HUES64 (cell line): ENCODE measurements at regions not wholly inside any gene's neighbourhood (a gene's known extent, or its start where the extent isn't known, plus 50 kb on each side); places are given as distances from the start of the nearest gene placed in this dataset.

Source experiments
- H3K27ac ChIP-seq: 2 replicates; pipeline ENCODE4 v1.7.0; 2013; ENCODE audit warnings: low read depth, low read length, inconsistent platforms
- H3K27me3 ChIP-seq: 2 replicates; pipeline ENCODE4 v1.6.1; 2013; ENCODE audit warnings: mild to moderate bottlenecking, low read length; ENCODE audit not compliant: insufficient read depth
- H3K36me3 ChIP-seq: 2 replicates; pipeline ENCODE4 v1.6.1; 2013; ENCODE audit warnings: mild to moderate bottlenecking, low read length; ENCODE audit not compliant: insufficient read depth
- H3K4me1 ChIP-seq: 2 replicates; pipeline ENCODE4 v1.6.1; 2013; ENCODE audit warnings: mild to moderate bottlenecking, low read length, moderate library complexity; ENCODE audit not compliant: insufficient read depth
- H3K4me3 ChIP-seq: 2 replicates; pipeline ENCODE4 v1.5.1; 2013; ENCODE audit warnings: mild to moderate bottlenecking, low read length, moderate library complexity
- H3K9ac ChIP-seq: 2 replicates; pipeline ENCODE4 v1.6.1; 2013; ENCODE audit warnings: mild to moderate bottlenecking, low read depth, low read length
- H3K9me3 ChIP-seq: 2 replicates; pipeline ENCODE4 v1.6.1; 2013; ENCODE audit warnings: low read depth, low read length; ENCODE audit not compliant: insufficient read depth
- WGBS: fragments of 150-250, 120-280 bp; methylation state at CpG from one replicate; pipeline ENCODE4 v1.1.7; 2013; ENCODE audit warnings: missing lambda C conversion rate; 5-methylcytosine and 5-hydroxymethylcytosine counted together

DNA sequence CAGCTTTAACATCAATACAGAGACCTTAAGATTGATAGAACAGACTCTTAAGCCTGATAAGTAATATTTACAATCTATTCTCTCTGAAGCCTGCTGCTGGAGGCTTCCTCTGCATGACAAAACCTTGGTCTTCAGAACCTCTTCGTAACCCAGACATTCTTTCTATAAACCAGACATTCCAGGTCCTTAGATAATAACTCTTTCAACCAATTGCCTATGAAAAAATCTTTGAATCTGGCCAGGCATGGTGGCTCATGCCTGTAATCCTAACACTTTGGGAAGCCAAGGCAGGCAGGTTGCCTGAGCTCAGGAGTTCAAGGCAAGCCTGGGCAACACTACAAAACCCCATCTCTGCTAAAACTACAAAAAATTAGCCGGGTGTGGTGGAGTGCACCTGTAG, 327.8 kb downstream of the ENC1 start:
- no peak overlapping the region for H3K9ac ChIP-seq
- no peak overlapping the region for H3K27ac ChIP-seq
- WGBS = 89% methylated on average over 2 of the region's 2 CpGs
- no peaks in the 10 kb centered on the region for H3K9me3 ChIP-seq
- H3K36me3 ChIP-seq = no peaks in the 10 kb centered on the region
- H3K27me3 ChIP-seq = no peaks in the 10 kb centered on the region
- H3K4me3 ChIP-seq = no peak overlapping the region
- H3K4me1 ChIP-seq = peaks cover 5% of the 10 kb centered on the region

DNA sequence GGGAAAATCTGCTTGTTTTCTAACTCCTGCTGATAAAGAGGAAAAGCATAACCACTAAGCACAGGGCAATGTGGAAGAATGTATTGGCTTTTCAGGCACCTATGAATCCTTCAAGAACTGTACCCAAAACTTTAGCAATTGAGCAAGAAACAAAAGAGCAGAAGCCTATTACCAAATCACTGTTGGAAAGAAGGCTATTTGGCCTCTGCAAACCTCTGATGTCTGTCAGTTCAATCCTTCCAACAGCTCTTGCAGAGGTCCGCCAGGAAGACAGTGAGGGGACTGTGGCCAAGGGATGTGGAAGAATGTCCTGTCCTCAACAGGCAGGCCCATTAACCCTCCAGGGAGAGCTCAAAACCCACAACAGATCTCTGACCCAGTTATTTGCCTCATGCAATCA, 328.6 kb downstream of the ENC1 start:
- no peak overlapping the region for H3K9ac ChIP-seq
- no peaks in the 10 kb centered on the region for H3K27me3 ChIP-seq
- WGBS = 87% methylated on average over 1 of the region's 1 CpG
- peaks cover 5% of the 10 kb centered on the region for H3K4me1 ChIP-seq
- H3K9me3 ChIP-seq = no peaks in the 10 kb centered on the region
- no peaks in the 10 kb centered on the region for H3K36me3 ChIP-seq
- H3K27ac ChIP-seq = no peak overlapping the region
- no peak overlapping the region for H3K4me3 ChIP-seq

DNA sequence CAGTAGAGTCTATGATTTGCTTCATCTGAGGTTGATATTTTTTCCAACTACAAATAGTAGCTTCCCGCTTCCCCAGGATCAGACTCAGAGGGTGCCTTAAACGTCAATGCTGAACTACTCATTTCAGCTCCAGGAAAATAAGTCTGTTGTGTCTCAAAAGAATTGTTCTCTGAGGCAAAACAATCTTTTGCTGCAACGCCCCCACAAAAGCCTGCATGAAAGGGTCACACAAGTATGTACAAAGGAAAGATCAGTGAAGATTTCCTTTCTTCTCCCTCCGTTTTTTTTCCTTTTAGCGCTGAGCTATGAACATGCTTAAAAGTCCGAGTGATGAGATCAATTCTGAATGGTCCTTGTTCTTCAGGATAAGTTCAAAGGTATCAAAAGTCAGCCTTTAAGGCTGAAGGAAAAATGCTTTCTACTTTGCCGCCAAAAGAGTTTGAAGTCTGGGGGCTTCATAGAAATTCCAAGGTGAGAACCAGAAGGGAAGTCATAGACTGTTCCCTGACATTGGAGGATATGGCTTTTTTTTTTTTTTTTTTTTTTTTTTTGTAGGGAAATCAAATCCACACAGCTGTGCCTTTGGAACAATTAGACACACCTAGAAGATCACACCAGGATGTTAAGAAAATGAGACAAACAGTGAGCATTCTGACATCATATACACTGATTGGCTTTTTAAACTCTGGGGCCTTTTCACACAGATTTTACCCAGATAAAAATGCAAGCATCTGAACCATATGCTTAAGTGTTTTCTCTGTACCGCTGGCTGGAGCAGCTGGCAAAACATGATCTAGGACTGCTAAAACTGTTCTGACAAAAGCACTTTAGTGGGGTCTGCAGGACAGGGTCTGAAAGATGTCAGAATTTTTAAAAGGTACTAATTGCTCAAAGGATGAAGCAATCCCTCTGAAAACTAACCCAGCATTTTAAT, 329.3 kb downstream of the ENC1 start:
- no peaks in the 10 kb centered on the region for H3K36me3 ChIP-seq
- peaks cover 5% of the 10 kb centered on the region for H3K4me1 ChIP-seq
- 90% methylated on average over 8 of the region's 8 CpGs for WGBS
- H3K27me3 ChIP-seq = no peaks in the 10 kb centered on the region
- no peaks in the 10 kb centered on the region for H3K9me3 ChIP-seq
- H3K4me3 ChIP-seq = no peak overlapping the region
- H3K27ac ChIP-seq = no peak overlapping the region
- no peak overlapping the region for H3K9ac ChIP-seq

DNA sequence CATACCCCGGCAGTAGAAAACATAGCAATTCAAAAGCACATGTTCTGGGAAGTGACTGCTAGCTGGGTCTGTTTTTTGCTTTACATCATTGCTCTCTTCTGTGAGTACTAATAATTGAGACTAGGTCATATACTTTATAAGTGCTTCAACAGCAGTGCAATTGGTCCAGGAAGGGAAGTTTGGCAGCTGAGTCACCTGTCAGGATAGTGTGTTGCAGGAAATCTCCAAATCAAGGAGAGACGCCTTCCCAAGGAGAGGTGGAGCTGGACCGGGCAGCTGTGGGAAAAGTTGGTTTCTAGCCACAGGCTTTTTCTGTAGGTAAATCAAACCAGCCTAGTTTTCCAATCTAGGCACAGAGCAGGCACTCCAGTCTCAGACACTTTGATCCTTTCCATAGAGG, 330.1 kb downstream of the ENC1 start:
- no peak overlapping the region for H3K27ac ChIP-seq
- H3K9ac ChIP-seq = no peak overlapping the region
- 84% methylated on average over 3 of the region's 3 CpGs for WGBS
- H3K36me3 ChIP-seq = no peaks in the 10 kb centered on the region
- H3K27me3 ChIP-seq = no peaks in the 10 kb centered on the region
- no peaks in the 10 kb centered on the region; the same call in 1 of the 2 replicates for H3K4me1 ChIP-seq
- H3K4me3 ChIP-seq = no peak overlapping the region
- no peaks in the 10 kb centered on the region for H3K9me3 ChIP-seq

DNA sequence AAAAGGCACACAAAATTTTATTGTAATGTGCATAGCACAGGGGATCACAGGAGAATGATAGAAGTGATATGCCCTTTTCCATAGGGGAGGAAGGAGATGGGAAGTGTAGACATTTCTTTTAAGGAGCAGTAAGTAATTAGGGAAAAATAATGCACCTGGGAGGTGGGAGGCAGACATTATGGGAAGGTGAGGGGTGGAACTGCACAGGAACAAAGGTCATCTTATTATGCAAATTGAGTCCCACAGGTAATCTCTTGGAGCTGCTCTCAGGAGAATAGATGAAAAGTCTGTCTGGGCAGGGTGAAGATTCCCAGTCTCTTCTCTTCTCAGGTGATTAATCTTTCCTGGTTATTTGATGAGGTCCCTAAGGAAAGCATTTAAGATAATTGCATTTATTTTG, 331.5 kb downstream of the ENC1 start:
- Histone ChIP-seq H3K4me3 (no peak overlapping the region), H3K36me3 (no peaks in the 10 kb centered on the region), H3K9me3 (no peaks in the 10 kb centered on the region), H3K27ac (no peak overlapping the region), H3K4me1 (no peaks in the 10 kb centered on the region; the same call in 1 of the 2 replicates), H3K27me3 (no peaks in the 10 kb centered on the region), H3K9ac (no peak overlapping the region)

DNA sequence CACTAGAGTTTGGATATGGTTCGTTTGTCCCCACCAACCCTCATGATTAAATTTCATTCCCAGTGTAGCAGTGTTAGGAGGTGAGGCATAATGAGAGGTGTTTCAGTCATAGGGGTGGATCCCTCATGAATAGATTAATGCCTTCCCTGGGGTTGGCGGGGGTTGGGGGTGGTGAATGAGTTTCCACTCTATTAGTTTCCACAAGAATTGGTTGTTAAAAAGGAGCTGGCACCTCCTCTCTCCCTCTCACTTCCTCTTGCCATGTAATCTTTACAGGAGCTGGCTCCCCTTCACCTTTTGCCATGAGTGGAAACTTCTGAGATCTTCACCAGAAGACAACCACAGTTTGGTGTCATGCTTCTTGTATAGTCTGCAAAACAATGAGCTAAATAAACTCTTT, 333.7 kb downstream of the ENC1 start:
- no peaks in the 10 kb centered on the region; the same call in 1 of the 2 replicates for H3K4me1 ChIP-seq
- H3K9me3 ChIP-seq = no peaks in the 10 kb centered on the region
- no peak overlapping the region for H3K4me3 ChIP-seq
- H3K9ac ChIP-seq = no peak overlapping the region
- WGBS = no CpG with 5 or more reads among the region's 2 CpGs
- no peak overlapping the region for H3K27ac ChIP-seq
- no peaks in the 10 kb centered on the region for H3K27me3 ChIP-seq
- H3K36me3 ChIP-seq = no peaks in the 10 kb centered on the region

DNA sequence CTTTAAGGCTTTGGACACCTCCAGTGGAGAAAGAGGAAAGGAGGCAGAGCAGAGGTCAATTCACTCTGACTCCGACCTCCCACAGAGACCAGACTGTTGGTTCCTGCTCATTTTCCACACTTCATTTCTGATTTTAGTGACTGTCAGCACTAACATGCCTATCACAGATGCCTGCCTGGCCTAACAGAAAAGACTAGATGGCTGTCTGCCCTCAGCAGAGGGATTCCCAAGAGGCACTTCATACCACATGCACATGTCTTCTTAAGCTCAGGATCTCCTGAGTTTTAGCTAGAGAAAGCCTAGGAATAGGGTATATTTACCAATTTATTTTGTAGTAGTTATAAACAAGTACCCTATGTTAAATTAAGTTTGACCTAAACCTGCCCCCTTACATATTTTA, 336.0 kb downstream of the ENC1 start:
- no peaks in the 10 kb centered on the region for H3K27me3 ChIP-seq
- no peak overlapping the region for H3K4me3 ChIP-seq
- H3K36me3 ChIP-seq = no peaks in the 10 kb centered on the region
- H3K9ac ChIP-seq = no peak overlapping the region
- H3K9me3 ChIP-seq = no peaks in the 10 kb centered on the region
- no peak overlapping the region for H3K27ac ChIP-seq
- 94% methylated on average over 1 of the region's 1 CpG for whole genome bisulfite sequencing
- no peaks in the 10 kb centered on the region; the same call in 1 of the 2 replicates for H3K4me1 ChIP-seq

DNA sequence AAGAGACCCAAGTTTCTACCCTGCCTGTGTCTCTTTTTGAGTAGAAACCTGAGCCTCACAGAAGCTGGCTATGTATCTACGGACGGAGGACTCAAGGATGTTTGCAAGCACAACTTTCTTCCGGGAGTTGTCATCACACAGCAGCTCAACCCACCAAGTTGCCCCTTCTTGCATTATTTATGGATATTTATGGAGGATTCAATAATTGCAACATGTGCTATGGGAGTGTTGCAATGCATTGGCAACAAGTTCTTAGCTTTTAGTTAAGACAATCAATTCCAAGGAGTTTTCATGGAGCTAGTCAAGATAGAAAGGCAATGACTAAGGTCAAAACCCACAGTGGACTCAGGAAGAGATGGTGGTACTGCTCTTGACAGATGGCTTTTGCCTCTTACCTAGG, 336.9 kb downstream of the ENC1 start:
- Histone ChIP-seq H3K27ac (no peak overlapping the region), H3K27me3 (no peaks in the 10 kb centered on the region), H3K36me3 (no peaks in the 10 kb centered on the region), H3K9ac (no peak overlapping the region), H3K4me3 (no peak overlapping the region), H3K9me3 (no peaks in the 10 kb centered on the region), H3K4me1 (no peaks in the 10 kb centered on the region; the same call in 1 of the 2 replicates)
- 94% methylated on average over 3 of the region's 3 CpGs for WGBS

DNA sequence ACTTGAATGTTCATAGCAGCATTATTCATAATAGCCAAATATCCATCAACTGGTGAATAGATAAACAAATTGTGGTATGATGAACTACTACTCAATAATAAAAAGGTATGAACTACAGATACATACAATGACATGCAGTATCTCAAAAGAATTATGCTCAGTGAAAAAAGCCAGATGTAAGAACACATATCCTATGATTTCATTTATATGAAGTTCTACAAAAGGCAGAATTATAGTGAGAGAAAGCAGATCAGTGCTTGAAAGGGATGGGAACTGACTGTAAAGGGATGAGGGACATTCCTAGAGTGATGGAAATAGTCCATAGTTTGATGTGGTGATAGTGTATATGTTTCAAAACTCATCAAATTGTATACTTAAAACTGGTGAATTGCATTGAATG, 339.0 kb downstream of the ENC1 start:
- Histone ChIP-seq H3K4me1 (no peaks in the 10 kb centered on the region), H3K9ac (no peak overlapping the region), H3K4me3 (no peak overlapping the region), H3K27ac (no peak overlapping the region), H3K36me3 (no peaks in the 10 kb centered on the region), H3K27me3 (no peaks in the 10 kb centered on the region), H3K9me3 (no peaks in the 10 kb centered on the region)

DNA sequence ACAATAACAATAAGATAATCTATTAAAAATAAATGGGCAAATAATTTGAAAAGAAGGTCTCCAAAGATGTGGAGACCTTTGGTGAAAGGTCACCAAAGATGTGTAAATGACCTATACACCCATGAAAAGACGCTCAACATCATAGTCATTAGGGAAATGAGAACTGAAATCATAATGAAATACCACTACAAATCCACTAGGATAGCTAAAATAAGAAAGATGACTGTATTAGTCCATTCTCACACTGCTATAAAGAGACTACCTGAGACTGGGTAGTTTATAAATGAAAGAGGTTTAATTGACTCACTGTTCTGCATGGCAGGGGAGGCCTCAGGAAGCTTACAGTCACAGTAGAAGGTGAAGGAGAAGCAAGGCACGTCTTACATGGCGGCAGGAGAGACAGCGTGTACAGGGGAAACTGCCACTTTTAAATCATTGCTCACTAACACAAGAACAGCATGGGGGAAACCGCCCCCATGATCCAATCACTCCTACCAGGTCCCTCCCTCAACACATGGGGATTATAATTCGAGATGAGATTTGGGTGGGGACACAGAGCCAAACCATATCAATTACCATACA, 339.6 kb downstream of the ENC1 start:
- 87% methylated on average over 5 of the region's 6 CpGs for WGBS
- Histone ChIP-seq H3K27ac (no peak overlapping the region), H3K4me1 (no peaks in the 10 kb centered on the region)

DNA sequence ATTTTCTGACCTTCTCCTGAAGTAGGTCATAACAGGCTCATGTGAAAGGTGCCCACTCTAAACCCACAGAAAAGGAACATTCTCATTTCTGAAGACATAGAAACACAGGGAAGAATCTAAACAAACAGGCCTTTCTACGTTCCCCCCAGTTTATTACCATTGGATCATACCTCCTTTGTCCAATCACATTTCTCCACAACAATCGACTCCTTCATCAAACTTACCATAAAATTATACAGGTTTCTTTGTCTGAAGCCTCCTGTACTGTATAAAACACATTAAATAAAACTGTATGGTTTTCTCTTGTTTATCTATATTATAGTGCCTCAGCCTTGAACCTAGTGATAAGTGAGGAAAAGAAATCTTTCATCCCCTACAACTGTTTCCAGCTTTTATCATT, 340.7 kb downstream of the ENC1 start:
- WGBS = 100% methylated on average over 2 of the region's 2 CpGs
- Histone ChIP-seq H3K9ac (no peak overlapping the region), H3K9me3 (no peaks in the 10 kb centered on the region), H3K4me1 (no peaks in the 10 kb centered on the region), H3K36me3 (no peaks in the 10 kb centered on the region), H3K27me3 (no peaks in the 10 kb centered on the region), H3K27ac (no peak overlapping the region), H3K4me3 (no peak overlapping the region)

More for the DNA sequence above, 339.6 kb downstream of the ENC1 start:
- Histone ChIP-seq H3K9me3 (no peaks in the 10 kb centered on the region), H3K4me3 (no peak overlapping the region), H3K27me3 (no peaks in the 10 kb centered on the region), H3K36me3 (no peaks in the 10 kb centered on the region), H3K9ac (no peak overlapping the region)
